GM12878 (cell line): ENCODE measurements at regions not wholly inside any gene's neighbourhood (a gene's known extent, or its start where the extent isn't known, plus 50 kb on each side); places are given as distances from the start of the nearest gene placed in this dataset.

ENCODE experiments used
- ATAC-seq: fragments of 200-7000 bp; cut with Tn5 transposase; 3 replicates; pipeline ENCODE4 v1.9.1; 2020; ENCODE audit warnings: mild to moderate bottlenecking, moderate library complexity
- BruUV-seq: library from RNA; stranded (reverse); fragments of 400-500 nt; replicated peaks from 2 replicates; lab custom pipeline; 2021; lab: Mats Ljungman, UMichigan
- CTCF ChIA-PET: fragments of 300-600 bp; sonication (Branson Sonifier 250); formaldehyde crosslinking; extraction: SDS; loops from one replicate; lab custom pipeline; 2021; ENCODE audit warnings: inconsistent platforms; lab: Yijun Ruan, JAX
- POLR2A ChIA-PET: fragments of 350-600 bp; formaldehyde crosslinking; extraction: SDS; loops from one replicate; lab custom pipeline; 2021; ENCODE audit warnings: inconsistent platforms; lab: Charles Lee
- RAD21 ChIA-PET: fragments of 300-600 bp; sonication (Branson Sonifier 250); formaldehyde crosslinking; loops from one replicate; lab custom pipeline; 2023; ENCODE audit warnings: antibody characterized with exemption; ENCODE audit not compliant: unreplicated experiment; lab: Charles Lee
- SMC1A ChIA-PET: fragments of 300-600 bp; sonication (Branson Sonifier 250); formaldehyde crosslinking; loops from one replicate; lab custom pipeline; 2023; ENCODE audit not compliant: unreplicated experiment, uncharacterized antibody; lab: Charles Lee
- DNase-seq: peaks from one replicate; pipeline ENCODE4 v3.0.0-alpha.2; 2011; ENCODE audit warnings: low read depth, low spot score
- FAIRE-seq: peaks from 3 replicates; lab custom pipeline; 2011; peaks lifted over from hg19 to GRCh38; lab: Jason Lieb, UNC
- H2AFZ ChIP-seq: 2 replicates; pipeline ENCODE4 v1.6.0; 2011; ENCODE audit warnings: low read depth, low read length, control low read depth; ENCODE audit not compliant: control insufficient read depth
- H3K27ac ChIP-seq: 2 replicates; pipeline ENCODE4 v1.5.1; 2011; ENCODE audit warnings: control low read depth; ENCODE audit not compliant: control insufficient read depth, insufficient read depth
- H3K27me3 ChIP-seq, 2 experiments: replicated peaks in 1 of 2; 2 replicates each; pipeline versions ENCODE4 v1.6.0 to v1.6.1; 2011; ENCODE audit warnings: low read length in 1 of 2; ENCODE audit not compliant: control insufficient read depth in 2 of 2, insufficient read depth in 2 of 2
- H3K36me3 ChIP-seq, 2 experiments: 2 replicates each; pipeline ENCODE4 v1.5.1; 2011; ENCODE audit warnings: low read length in 1 of 2; ENCODE audit not compliant: control insufficient read depth in 2 of 2, insufficient read depth in 2 of 2
- H3K4me1 ChIP-seq: 2 replicates; pipeline ENCODE4 v1.6.1; 2011; ENCODE audit warnings: mild to moderate bottlenecking, low read length, moderate library complexity, mixed read lengths; ENCODE audit not compliant: control insufficient read depth, insufficient read depth
- H3K4me2 ChIP-seq: 2 replicates; pipeline ENCODE4 v1.6.0; 2011; ENCODE audit warnings: control low read depth; ENCODE audit not compliant: control insufficient read depth, insufficient read depth
- H3K4me3 ChIP-seq: fragments of 200-600 bp; sonication (generic); 2 replicates; pipeline ENCODE4 v1.5.1; 2016
- H3K79me2 ChIP-seq: 2 replicates; pipeline ENCODE4 v1.6.0; 2011; ENCODE audit warnings: low read length; ENCODE audit not compliant: control insufficient read depth, insufficient read depth
- H3K9ac ChIP-seq: 2 replicates; pipeline ENCODE4 v1.8.0; 2011; ENCODE audit warnings: low read length, control low read depth, mixed read lengths; ENCODE audit not compliant: control insufficient read depth, insufficient read depth
- H3K9me3 ChIP-seq: replicated peaks from 3 replicates; pipeline ENCODE4 v1.5.1; 2011; ENCODE audit warnings: mild to moderate bottlenecking, low read length; ENCODE audit not compliant: control insufficient read depth, insufficient read depth
- H4K20me1 ChIP-seq: 2 replicates; pipeline ENCODE4 v1.6.0; 2011; ENCODE audit not compliant: control insufficient read depth, insufficient read depth
- GABPA ChIP-seq: IDR thresholded peaks from 2 replicates; pipeline ENCODE4 v1.6.1; 2014; ENCODE audit warnings: antibody characterized with exemption, low read depth, mild to moderate bottlenecking, inconsistent platforms
- HDAC6 ChIP-seq: fragments of 200-600 bp; sonication (generic); IDR thresholded peaks from one replicate; pipeline ENCODE4 v1.8.0; 2017; ENCODE audit warnings: antibody characterized with exemption; ENCODE audit not compliant: unreplicated experiment
- KLF5 ChIP-seq: fragments of 450-650 bp; IDR thresholded peaks from 2 replicates; pipeline ENCODE4 v1.6.1; 2014; ENCODE audit warnings: mild to moderate bottlenecking; ENCODE audit not compliant: partially characterized antibody
- MXI1 ChIP-seq: fragments of 150-350 bp; IDR thresholded peaks from 2 replicates; pipeline ENCODE4 v1.6.1; 2011; ENCODE audit warnings: low read depth, mild to moderate bottlenecking, inconsistent platforms, low read length, improper control_type of control experiment
- NFIC ChIP-seq: IDR thresholded peaks from 2 replicates; pipeline ENCODE4 v1.6.1; 2012; ENCODE audit warnings: low read depth, mild to moderate bottlenecking, inconsistent platforms, low read length, moderate library complexity
- PAX8 ChIP-seq: fragments of 450-650 bp; IDR thresholded peaks from 2 replicates; pipeline ENCODE4 v1.6.1; 2017; ENCODE audit warnings: mild to moderate bottlenecking, moderate library complexity
- POLR2AphosphoS5 ChIP-seq: IDR thresholded peaks from 2 replicates; pipeline ENCODE4 v1.6.1; 2011; ENCODE audit warnings: mild to moderate bottlenecking, low read length, inconsistent platforms
- SREBF2 ChIP-seq: IDR thresholded peaks from 2 replicates; pipeline ENCODE4 v1.6.1; 2012; ENCODE audit warnings: mild to moderate bottlenecking, low read length
- YY1 ChIP-seq: IDR thresholded peaks from 2 replicates; pipeline ENCODE4 v1.6.1; 2011; ENCODE audit warnings: low read depth, mild to moderate bottlenecking, low read length
- ZZZ3 ChIP-seq: IDR thresholded peaks from 2 replicates; pipeline ENCODE4 v1.6.1; 2011; ENCODE audit warnings: low read depth; ENCODE audit not compliant: control insufficient read depth, insufficient read length
- WGBS: methylation state at CpG from one replicate; pipeline ENCODE4 v1.1.6; 2016; ENCODE audit warnings: low lambda C conversion rate; ENCODE audit not compliant: insufficient replicate concordance, insufficient coverage; ENCODE audit errors: missing lambda C conversion rate; 5-methylcytosine and 5-hydroxymethylcytosine counted together
- in situ Hi-C: fragments of 300-500 bp; cut with MboI; formaldehyde crosslinking; loops from 9 replicates; pipeline ENCODE4 v1.14.3; 2018; ENCODE audit warnings: mixed read lengths
- intact Hi-C: fragments of 100-400 bp; cut with micrococcal nuclease; formaldehyde crosslinking; loops from one replicate; pipeline ENCODE4 v1.14.2; 2022; ENCODE audit not compliant: unreplicated experiment
- TF ChIP-seq, protein P1 (sequence below): fragments of 450-650 bp; IDR thresholded peaks from 2 replicates; pipeline ENCODE4 v1.6.1; 2016; ENCODE audit warnings: mild to moderate bottlenecking, moderate library complexity, borderline replicate concordance
- TF ChIP-seq, protein P2 (sequence below): IDR thresholded peaks from 2 replicates; pipeline ENCODE4 v1.6.1; 2011; ENCODE audit warnings: borderline replicate concordance, low read depth, mild to moderate bottlenecking, moderate library complexity, low read length; ENCODE audit not compliant: insufficient read depth, poor library complexity, severe bottlenecking
- TF ChIP-seq, protein P3 (sequence below): fragments of 450-650 bp; formaldehyde crosslinking; IDR thresholded peaks from 2 replicates; pipeline ENCODE4 v1.4.0; 2020; ENCODE audit warnings: mild to moderate bottlenecking, moderate library complexity

DNA sequence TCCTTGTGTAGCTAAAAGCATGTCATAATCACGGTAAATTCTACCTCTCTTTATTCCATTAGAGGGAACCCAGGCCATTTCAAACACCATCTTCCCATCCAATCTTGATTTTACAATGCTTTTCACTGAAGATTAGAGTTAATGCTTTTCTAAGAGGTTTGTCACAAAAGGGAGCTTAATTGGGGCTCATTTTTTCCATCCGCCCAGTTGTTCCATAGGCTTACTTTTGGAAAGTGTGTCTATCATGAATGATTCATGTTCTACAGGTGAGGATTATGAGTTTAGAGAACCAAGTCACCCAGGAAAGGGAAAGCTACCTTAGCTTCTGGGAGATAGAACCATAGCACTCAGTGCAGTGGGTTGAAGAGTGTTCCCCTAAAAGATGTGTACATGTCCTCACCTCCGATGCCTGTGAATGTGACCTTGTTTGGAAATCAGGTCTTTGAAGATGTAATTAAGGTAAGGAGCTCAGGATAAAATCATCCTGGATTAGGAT is 286.9 kb upstream of the RUNX1 start (continued):
- TF ChIP-seq PAX8, result no peak
- no peak for TF ChIP-seq ZZZ3

DNA sequence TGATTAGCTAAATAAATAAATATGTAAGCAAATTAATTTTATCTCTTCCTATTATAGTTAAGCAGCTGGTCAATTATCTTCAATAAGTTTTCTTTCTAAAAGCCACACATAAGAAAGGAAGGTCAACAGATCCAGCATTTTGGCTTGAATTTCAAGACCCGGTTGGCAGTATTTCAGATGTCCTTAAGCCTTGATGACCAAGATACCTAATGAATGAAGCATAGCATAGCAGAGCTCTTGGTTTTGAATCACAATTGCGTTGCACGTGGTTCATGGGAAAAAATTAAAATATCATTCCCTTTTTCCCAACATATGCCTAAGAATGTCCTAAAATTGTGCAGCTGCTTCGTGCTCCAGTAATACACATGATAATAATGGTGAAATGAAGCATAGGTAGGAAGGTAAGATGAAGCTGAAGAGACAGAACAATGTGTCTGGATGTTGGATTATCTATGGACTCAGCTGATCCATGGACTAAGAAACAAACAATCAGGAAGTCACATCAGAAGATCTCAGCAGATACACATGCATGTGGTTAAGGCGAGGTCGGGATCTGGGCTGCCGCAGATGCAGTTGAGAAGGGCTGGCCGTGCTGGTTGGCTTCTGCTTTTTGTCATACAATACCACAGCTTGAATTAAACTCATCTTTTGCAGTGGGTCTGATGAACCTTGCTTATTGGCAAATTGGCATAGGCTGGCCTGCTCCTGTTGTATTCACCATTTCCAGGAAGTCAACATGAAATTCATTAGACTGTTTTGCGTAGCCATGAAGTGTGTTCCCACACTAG is 284.9 kb upstream of the RUNX1 start:
- Histone ChIP-seq H3K27me3 (peaks cover 0 to 6% of the 10 kb centered on the region in 2 experiments; a peak in 1 of 4 replicates), H3K79me2 (no peaks in the 10 kb centered on the region), H3K9ac (no peak overlapping the region), H3K9me3 (peaks cover 1% of the 10 kb centered on the region; the same call in 2 of the 3 replicates), H3K27ac (no peak overlapping the region), H3K4me3 (no peak overlapping the region), H3K36me3 (no peaks in the 10 kb centered on the region), H4K20me1 (no peaks in the 10 kb centered on the region), H3K4me1 (no peaks in the 10 kb centered on the region), H3K4me2 (no peak overlapping the region), H2AFZ (no peak overlapping the region)
- ChIA-PET POLR2A (interaction anchor here (0.6 kb wide), 1 partner anchor 379 kb away, joined by 6 read pairs; no protein-coding TSS in a partner anchor), RAD21 (no interaction called here), SMC1A (no interaction called here), CTCF (no interaction called here)
- BruUV-seq, result no TSS peak
- in situ Hi-C loops (no loop called here), intact Hi-C loops (no loop called here)
- no peak for ATAC-seq
- WGBS, result 43% methylated on average over 9 of the region's 9 CpGs
- FAIRE-seq, result no peak
- DNase-seq, result no peak
- TF ChIP-seq, protein P1, sequence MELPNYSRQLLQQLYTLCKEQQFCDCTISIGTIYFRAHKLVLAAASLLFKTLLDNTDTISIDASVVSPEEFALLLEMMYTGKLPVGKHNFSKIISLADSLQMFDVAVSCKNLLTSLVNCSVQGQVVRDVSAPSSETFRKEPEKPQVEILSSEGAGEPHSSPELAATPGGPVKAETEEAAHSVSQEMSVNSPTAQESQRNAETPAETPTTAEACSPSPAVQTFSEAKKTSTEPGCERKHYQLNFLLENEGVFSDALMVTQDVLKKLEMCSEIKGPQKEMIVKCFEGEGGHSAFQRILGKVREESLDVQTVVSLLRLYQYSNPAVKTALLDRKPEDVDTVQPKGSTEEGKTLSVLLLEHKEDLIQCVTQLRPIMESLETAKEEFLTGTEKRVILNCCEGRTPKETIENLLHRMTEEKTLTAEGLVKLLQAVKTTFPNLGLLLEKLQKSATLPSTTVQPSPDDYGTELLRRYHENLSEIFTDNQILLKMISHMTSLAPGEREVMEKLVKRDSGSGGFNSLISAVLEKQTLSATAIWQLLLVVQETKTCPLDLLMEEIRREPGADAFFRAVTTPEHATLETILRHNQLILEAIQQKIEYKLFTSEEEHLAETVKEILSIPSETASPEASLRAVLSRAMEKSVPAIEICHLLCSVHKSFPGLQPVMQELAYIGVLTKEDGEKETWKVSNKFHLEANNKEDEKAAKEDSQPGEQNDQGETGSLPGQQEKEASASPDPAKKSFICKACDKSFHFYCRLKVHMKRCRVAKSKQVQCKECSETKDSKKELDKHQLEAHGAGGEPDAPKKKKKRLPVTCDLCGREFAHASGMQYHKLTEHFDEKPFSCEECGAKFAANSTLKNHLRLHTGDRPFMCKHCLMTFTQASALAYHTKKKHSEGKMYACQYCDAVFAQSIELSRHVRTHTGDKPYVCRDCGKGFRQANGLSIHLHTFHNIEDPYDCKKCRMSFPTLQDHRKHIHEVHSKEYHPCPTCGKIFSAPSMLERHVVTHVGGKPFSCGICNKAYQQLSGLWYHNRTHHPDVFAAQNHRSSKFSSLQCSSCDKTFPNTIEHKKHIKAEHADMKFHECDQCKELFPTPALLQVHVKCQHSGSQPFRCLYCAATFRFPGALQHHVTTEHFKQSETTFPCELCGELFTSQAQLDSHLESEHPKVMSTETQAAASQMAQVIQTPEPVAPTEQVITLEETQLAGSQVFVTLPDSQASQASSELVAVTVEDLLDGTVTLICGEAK, result no peak
- no peak for TF ChIP-seq KLF5
- no peak for TF ChIP-seq YY1
- TF ChIP-seq, protein P2, sequence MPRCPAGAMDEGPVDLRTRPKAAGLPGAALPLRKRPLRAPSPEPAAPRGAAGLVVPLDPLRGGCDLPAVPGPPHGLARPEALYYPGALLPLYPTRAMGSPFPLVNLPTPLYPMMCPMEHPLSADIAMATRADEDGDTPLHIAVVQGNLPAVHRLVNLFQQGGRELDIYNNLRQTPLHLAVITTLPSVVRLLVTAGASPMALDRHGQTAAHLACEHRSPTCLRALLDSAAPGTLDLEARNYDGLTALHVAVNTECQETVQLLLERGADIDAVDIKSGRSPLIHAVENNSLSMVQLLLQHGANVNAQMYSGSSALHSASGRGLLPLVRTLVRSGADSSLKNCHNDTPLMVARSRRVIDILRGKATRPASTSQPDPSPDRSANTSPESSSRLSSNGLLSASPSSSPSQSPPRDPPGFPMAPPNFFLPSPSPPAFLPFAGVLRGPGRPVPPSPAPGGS, result no peak
- no peak for TF ChIP-seq MXI1
- TF ChIP-seq GABPA, result no peak
- TF ChIP-seq, protein P3, sequence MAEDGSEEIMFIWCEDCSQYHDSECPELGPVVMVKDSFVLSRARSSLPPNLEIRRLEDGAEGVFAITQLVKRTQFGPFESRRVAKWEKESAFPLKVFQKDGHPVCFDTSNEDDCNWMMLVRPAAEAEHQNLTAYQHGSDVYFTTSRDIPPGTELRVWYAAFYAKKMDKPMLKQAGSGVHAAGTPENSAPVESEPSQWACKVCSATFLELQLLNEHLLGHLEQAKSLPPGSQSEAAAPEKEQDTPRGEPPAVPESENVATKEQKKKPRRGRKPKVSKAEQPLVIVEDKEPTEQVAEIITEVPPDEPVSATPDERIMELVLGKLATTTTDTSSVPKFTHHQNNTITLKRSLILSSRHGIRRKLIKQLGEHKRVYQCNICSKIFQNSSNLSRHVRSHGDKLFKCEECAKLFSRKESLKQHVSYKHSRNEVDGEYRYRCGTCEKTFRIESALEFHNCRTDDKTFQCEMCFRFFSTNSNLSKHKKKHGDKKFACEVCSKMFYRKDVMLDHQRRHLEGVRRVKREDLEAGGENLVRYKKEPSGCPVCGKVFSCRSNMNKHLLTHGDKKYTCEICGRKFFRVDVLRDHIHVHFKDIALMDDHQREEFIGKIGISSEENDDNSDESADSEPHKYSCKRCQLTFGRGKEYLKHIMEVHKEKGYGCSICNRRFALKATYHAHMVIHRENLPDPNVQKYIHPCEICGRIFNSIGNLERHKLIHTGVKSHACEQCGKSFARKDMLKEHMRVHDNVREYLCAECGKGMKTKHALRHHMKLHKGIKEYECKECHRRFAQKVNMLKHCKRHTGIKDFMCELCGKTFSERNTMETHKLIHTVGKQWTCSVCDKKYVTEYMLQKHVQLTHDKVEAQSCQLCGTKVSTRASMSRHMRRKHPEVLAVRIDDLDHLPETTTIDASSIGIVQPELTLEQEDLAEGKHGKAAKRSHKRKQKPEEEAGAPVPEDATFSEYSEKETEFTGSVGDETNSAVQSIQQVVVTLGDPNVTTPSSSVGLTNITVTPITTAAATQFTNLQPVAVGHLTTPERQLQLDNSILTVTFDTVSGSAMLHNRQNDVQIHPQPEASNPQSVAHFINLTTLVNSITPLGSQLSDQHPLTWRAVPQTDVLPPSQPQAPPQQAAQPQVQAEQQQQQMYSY (CRISPR knock-in tag), result no peak
- TF ChIP-seq HDAC6, result no peak
- no peak for TF ChIP-seq SREBF2
- TF ChIP-seq POLR2AphosphoS5, result no peak
- no peak for TF ChIP-seq NFIC
